DND-41 (cell line): ENCODE measurements at regions not wholly inside any gene's neighbourhood (a gene's known extent, or its start where the extent isn't known, plus 50 kb on each side); places are given as distances from the start of the nearest gene placed in this dataset.

Source experiments
- ATAC-seq: fragments of 200-7000 bp; cut with Tn5 transposase; 3 replicates; pipeline ENCODE4 v1.9.1; 2021; ENCODE audit warnings: low read depth; ENCODE audit not compliant: insufficient read depth
- DNase-seq: peaks from one replicate; pipeline ENCODE4 v3.0.0-alpha.2; 2020
- H2AFZ ChIP-seq: 2 replicates; pipeline ENCODE4 v1.6.0; 2012; ENCODE audit warnings: low read depth, low read length
- H3K27ac ChIP-seq: 2 replicates; pipeline ENCODE4 v1.5.1; 2012; ENCODE audit warnings: low read length, inconsistent platforms
- H3K27me3 ChIP-seq: fragments of 200-600 bp; sonication (generic); 2 replicates; pipeline ENCODE4 v1.6.0; 2012; ENCODE audit warnings: low read length, mild to moderate bottlenecking, inconsistent platforms; ENCODE audit not compliant: insufficient read depth, poor library complexity
- H3K36me3 ChIP-seq: 2 replicates; pipeline ENCODE4 v1.5.1; 2012; ENCODE audit warnings: low read length, inconsistent platforms; ENCODE audit not compliant: insufficient read depth
- H3K4me1 ChIP-seq: 2 replicates; pipeline ENCODE4 v1.5.1; 2012; ENCODE audit warnings: mild to moderate bottlenecking, low read length; ENCODE audit not compliant: insufficient read depth
- H3K4me2 ChIP-seq: 2 replicates; pipeline ENCODE4 v1.6.0; 2012; ENCODE audit warnings: mild to moderate bottlenecking, moderate library complexity, low read length, inconsistent platforms; ENCODE audit not compliant: insufficient read depth
- H3K4me3 ChIP-seq, 2 experiments: fragments of 200-600 bp in 1 of 2; shearing (Covaris generic) in 1 of 2; 2 replicates each; pipeline ENCODE4 v1.5.1; 2012 to 2016; ENCODE audit warnings: inconsistent platforms in 2 of 2, low read length in 2 of 2, mild to moderate bottlenecking in 2 of 2, low read depth in 1 of 2, moderate library complexity in 1 of 2
- H3K79me2 ChIP-seq: 2 replicates; pipeline ENCODE4 v1.6.0; 2012; ENCODE audit warnings: low read length, inconsistent platforms; ENCODE audit not compliant: insufficient read depth
- H3K9ac ChIP-seq: 2 replicates; pipeline ENCODE4 v1.6.0; 2012; ENCODE audit warnings: low read depth, mild to moderate bottlenecking, inconsistent platforms, low read length, moderate library complexity
- H3K9me3 ChIP-seq: 2 replicates; pipeline ENCODE4 v1.5.1; 2012; ENCODE audit warnings: low read length, moderate library complexity, mild to moderate bottlenecking, inconsistent platforms; ENCODE audit not compliant: insufficient read depth, severe bottlenecking
- H4K20me1 ChIP-seq: 2 replicates; pipeline ENCODE4 v1.6.0; 2012; ENCODE audit warnings: low read length; ENCODE audit not compliant: insufficient read depth
- CTCF ChIP-seq: IDR thresholded peaks from 2 replicates; pipeline ENCODE4 v1.5.1; 2012; ENCODE audit warnings: borderline replicate concordance, low read length, moderate library complexity, mild to moderate bottlenecking; ENCODE audit not compliant: poor library complexity, severe bottlenecking; ENCODE audit errors: extremely low read depth
- EZH2 ChIP-seq: IDR thresholded peaks from 3 replicates; pipeline ENCODE4 v1.6.1; 2012; ENCODE audit warnings: borderline replicate concordance, low read depth, mild to moderate bottlenecking, moderate library complexity, low read length, inconsistent platforms; ENCODE audit not compliant: severe bottlenecking

DNA sequence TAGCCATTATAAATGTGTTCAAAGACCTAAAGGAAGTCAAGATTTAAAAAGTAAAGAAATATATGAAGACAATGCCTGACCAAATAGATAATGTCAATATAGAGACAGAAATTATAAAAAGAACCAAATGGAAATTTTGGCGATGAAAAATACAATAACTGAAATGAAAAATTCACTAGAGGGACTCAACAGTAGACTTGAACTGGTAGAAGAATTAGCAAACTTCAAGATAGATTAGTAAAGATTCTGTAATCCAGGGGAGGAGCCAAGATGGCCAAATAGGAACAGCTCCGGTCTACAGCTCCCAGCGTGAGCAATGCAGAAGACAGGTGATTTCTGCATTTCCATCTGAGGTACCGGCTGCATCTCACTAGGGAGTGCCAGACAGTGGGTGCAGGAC, 433.2 kb downstream of the HINT1 start:
- no peak for TF ChIP-seq CTCF
- TF ChIP-seq EZH2: no peak
- no peak overlapping the region for H2AFZ ChIP-seq

DNA sequence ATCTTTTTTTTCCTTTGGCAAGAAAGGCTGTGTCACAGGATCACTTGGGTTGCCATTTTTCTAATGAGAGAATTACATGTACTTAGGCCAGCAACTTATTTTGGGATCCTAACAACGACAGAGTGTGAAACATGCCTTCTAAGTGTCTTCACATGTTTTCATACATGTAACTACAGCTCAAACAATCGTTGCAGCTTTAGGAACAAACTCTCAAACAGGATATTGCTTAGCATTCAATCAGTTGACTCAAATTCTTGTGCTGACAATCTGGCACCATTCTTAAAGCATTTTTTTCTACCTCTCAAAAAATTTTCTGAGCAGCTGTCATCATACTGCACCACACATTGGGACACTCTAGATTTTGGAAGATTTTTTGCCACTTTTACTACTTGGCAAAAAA, 435.5 kb downstream of the HINT1 start:
- Histone ChIP-seq H3K9me3 (peaks cover 5% of the 10 kb centered on the region), H3K9ac (no peak overlapping the region), H3K36me3 (no peaks in the 10 kb centered on the region), H3K27me3 (no peaks in the 10 kb centered on the region), H3K4me2 (no peak overlapping the region), H3K4me3 (no peak overlapping the region), H3K4me1 (no peaks in the 10 kb centered on the region), H3K79me2 (no peaks in the 10 kb centered on the region), H3K27ac (no peak overlapping the region), H2AFZ (no peak overlapping the region), H4K20me1 (no peaks in the 10 kb centered on the region)
- ATAC-seq: no peak
- no peak for DNase-seq
- no peak for TF ChIP-seq EZH2
- TF ChIP-seq CTCF: no peak

More for the DNA sequence above, 433.2 kb downstream of the HINT1 start:
- Histone ChIP-seq H3K4me3 (no peak overlapping the region), H3K9me3 (peaks cover 5% of the 10 kb centered on the region), H3K4me1 (no peaks in the 10 kb centered on the region), H3K4me2 (no peak overlapping the region), H3K79me2 (no peaks in the 10 kb centered on the region), H4K20me1 (no peaks in the 10 kb centered on the region), H3K9ac (no peak overlapping the region), H3K27ac (no peak overlapping the region), H3K36me3 (no peaks in the 10 kb centered on the region), H3K27me3 (no peaks in the 10 kb centered on the region)
- no peak for DNase-seq
- ATAC-seq: no peak

GRCh38 chr5:130727830-130728229, 437.2 kb downstream of the HINT1 start:
- peaks cover 5% of the 10 kb centered on the region for H3K9me3 ChIP-seq
- no peaks in the 10 kb centered on the region for H3K27me3 ChIP-seq
- no peak for TF ChIP-seq CTCF
- TF ChIP-seq EZH2: no peak
- H3K79me2 ChIP-seq: no peaks in the 10 kb centered on the region
- no peaks in the 10 kb centered on the region for H3K36me3 ChIP-seq
- H3K9ac ChIP-seq: no peak overlapping the region
- H2AFZ ChIP-seq: no peak overlapping the region
- no peak for ATAC-seq
- no peaks in the 10 kb centered on the region for H4K20me1 ChIP-seq
- H3K27ac ChIP-seq: no peak overlapping the region
- H3K4me3 ChIP-seq: no peak overlapping the region
- no peak overlapping the region for H3K4me2 ChIP-seq
- DNase-seq: no peak
- H3K4me1 ChIP-seq: no peaks in the 10 kb centered on the region

GRCh38 chr5:130724658-130725057, 440.4 kb downstream of the HINT1 start:
- no peak overlapping the region for H3K4me3 ChIP-seq
- no peaks in the 10 kb centered on the region for H3K27me3 ChIP-seq
- no peak for DNase-seq
- H3K9me3 ChIP-seq: no peaks in the 10 kb centered on the region
- TF ChIP-seq CTCF (no peak), EZH2 (no peak)
- no peaks in the 10 kb centered on the region for H3K36me3 ChIP-seq
- H3K4me2 ChIP-seq: no peak overlapping the region
- no peak overlapping the region for H3K9ac ChIP-seq
- no peak overlapping the region for H2AFZ ChIP-seq
- no peak overlapping the region for H3K27ac ChIP-seq
- no peaks in the 10 kb centered on the region for H3K4me1 ChIP-seq
- no peak for ATAC-seq
- H4K20me1 ChIP-seq: no peaks in the 10 kb centered on the region
- no peaks in the 10 kb centered on the region for H3K79me2 ChIP-seq
